ENCODE measurements at regions not wholly inside any gene's neighbourhood (a gene's known extent, or its start where the extent isn't known, plus 50 kb on each side); places are given as distances from the start of the nearest gene placed in this dataset.

DNA sequence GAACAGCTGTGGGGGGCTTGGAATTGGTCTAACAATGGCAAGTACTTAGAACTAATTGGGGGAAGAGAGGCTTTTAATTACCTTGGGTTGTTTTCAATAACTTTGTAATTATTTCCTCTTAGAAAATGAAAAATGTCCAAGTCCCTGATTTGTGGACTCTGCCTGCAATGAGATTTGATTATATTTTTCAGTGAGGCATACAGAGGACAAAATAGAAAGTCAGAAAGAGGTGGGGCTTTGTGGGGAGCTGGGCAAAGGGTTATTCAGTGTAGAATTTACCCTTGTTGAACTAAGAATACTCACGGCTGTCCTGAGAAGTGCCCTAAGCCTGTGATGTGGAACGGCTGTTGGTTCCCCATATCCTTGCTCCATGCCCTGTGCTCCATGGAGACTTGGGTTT lies 153.0 kb downstream of the ICE1 start (continued):
- TF ChIP-seq TAF7 (optimal IDR thresholded peaks at IDR 0.05; ENCODE audit: borderline replicate concordance, low read depth, low read length): no peak
- TF ChIP-seq MAFK (IDR thresholded peaks at IDR 0.05; ENCODE audit: low read depth, low read length): no peak

Data from H1 (cell line).